Muscle of leg (tissue), 3 donors: ENCODE measurements at regions not wholly inside any gene's neighbourhood (a gene's known extent, or its start where the extent isn't known, plus 50 kb on each side); places are given as distances from the start of the nearest gene placed in this dataset.

Experiments used
- DNase-seq: peaks from one replicate; pipeline ENCODE4 v3.0.0; 2013
- H3K27ac ChIP-seq: one replicate; pipeline ENCODE4 v1.5.1; 2013; ENCODE audit warnings: mild to moderate bottlenecking, low read length, control low read depth
- H3K27me3 ChIP-seq: one replicate; pipeline ENCODE4 v1.6.1; 2013; ENCODE audit warnings: low read length; ENCODE audit not compliant: control insufficient read depth, insufficient read depth
- H3K36me3 ChIP-seq: one replicate; pipeline ENCODE4 v1.6.1; 2013; ENCODE audit warnings: low read length; ENCODE audit not compliant: control insufficient read depth, insufficient read depth
- H3K4me1 ChIP-seq: one replicate; pipeline ENCODE4 v1.6.1; 2013; ENCODE audit warnings: low read length; ENCODE audit not compliant: control insufficient read depth, insufficient read depth
- H3K4me3 ChIP-seq: one replicate; pipeline ENCODE4 v1.5.1; 2013; ENCODE audit warnings: low read length, control low read depth
- H3K9me3 ChIP-seq: replicated peaks from 2 replicates; pipeline ENCODE4 v1.6.1; 2013; ENCODE audit warnings: low read depth, low read length; ENCODE audit not compliant: control insufficient read depth
- WGBS: methylation state at CpG from one replicate; pipeline ENCODE4 v1.1.5; 2013; ENCODE audit warnings: missing lambda C conversion rate; ENCODE audit not compliant: insufficient coverage; 5-methylcytosine and 5-hydroxymethylcytosine counted together

DNA sequence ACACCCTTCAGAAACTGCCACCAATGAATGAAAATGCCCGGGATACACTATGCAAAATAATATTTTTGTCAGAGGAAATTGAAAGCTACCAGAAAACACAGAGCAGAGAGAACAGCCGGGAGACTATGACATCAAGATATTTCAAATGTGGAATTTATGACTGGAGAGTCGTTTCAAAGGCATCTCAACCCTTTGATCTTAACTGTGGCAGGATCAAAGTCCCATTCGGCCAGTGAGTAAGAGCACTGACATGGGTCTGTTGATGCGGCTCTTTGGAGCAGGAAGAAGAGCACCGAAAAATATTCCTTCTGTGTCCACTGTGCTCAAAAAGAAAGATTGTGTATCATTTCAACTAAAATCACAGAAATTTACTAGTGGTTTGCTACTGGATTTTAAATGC, 201.9 kb downstream of the RFC3 start:
- Histone ChIP-seq H3K4me1 (no peaks in the 10 kb centered on the region), H3K4me3 (no peak overlapping the region), H3K27ac (no peak overlapping the region), H3K9me3 (peaks cover 6% of the 10 kb centered on the region), H3K27me3 (no peaks in the 10 kb centered on the region), H3K36me3 (no peaks in the 10 kb centered on the region)
- 0% methylated on average over 1 of the region's 6 CpGs for WGBS
- no peak for DNase-seq

DNA sequence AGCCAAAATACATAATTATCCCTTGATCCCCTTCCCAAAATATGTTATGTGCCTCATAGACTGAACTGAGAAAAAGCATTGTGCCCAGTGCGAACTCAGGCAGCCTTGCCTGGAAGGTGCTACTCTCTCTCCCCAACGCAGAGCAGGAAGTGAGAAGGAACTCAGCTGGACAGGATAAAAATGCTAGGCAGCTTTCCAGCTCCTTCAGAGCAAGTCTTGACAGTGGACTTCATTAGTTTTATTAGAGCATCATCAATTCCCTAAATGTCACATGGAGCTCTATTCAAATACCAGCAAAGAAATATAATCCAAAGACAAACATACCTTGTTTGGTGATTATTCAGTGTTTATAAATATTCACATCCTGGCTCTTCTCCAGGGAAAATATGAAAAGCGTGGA, 202.4 kb downstream of the RFC3 start:
- Histone ChIP-seq H3K36me3 (no peaks in the 10 kb centered on the region), H3K4me3 (no peak overlapping the region), H3K27me3 (no peaks in the 10 kb centered on the region), H3K9me3 (peaks cover 6% of the 10 kb centered on the region), H3K27ac (no peak overlapping the region), H3K4me1 (no peaks in the 10 kb centered on the region)
- DNase-seq: no peak
- WGBS: no CpG with 5 or more reads among the region's 3 CpGs

DNA sequence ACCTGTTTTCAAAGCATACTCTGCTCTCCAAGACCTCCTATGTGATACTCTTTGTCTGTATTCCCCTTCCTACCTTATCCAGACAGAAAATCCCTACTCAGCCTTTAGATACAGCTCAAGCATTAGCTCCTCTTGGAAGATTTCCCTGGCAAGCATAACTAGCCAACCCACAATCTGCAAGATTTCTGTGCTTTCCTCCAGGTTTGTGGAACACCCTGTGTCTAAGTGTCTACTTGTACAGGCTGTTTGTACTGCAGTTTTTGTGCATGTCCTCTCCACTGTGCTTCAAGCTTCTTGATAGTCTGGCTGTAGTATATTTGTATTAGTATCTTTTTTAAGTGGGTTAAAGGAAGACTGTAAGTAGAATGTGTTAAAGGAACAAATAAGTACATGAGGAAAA, 203.7 kb downstream of the RFC3 start:
- no peaks in the 10 kb centered on the region for H3K4me1 ChIP-seq
- no peak overlapping the region for H3K4me3 ChIP-seq
- no peaks in the 10 kb centered on the region for H3K27me3 ChIP-seq
- H3K27ac ChIP-seq: no peak overlapping the region
- peaks cover 6% of the 10 kb centered on the region for H3K9me3 ChIP-seq
- no peak for DNase-seq
- H3K36me3 ChIP-seq: no peaks in the 10 kb centered on the region

- no peak for DNase-seq
- no peaks in the 10 kb centered on the region for H3K27me3 ChIP-seq
- H3K4me1 ChIP-seq: no peaks in the 10 kb centered on the region
- peaks cover 6% of the 10 kb centered on the region for H3K9me3 ChIP-seq
- H3K27ac ChIP-seq: no peak overlapping the region
- H3K36me3 ChIP-seq: no peaks in the 10 kb centered on the region
- no CpG with 5 or more reads among the region's 1 CpG for WGBS
- H3K4me3 ChIP-seq: no peak overlapping the region
Measured at GRCh38 chr13:34025746-34026145, 207.8 kb downstream of the RFC3 start.

DNA sequence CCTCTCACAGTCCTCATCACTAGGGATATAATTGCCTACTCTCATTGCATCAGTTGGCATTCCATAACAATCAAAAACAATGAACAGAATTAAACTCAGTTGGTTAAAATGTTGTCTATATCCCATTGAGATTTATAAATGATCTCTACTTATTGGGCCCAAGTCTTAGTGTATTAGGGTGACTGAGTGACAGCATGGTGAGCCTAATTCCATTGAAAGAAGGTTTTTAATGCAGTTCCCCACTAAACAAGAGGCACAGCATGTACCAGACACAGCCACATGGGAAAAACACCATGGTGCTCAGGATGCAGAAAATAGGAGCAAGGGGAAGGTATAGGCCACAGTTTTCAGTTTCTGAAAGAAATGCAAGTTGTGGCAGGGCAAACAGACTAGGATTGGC, 208.4 kb downstream of the RFC3 start:
- H3K27me3 ChIP-seq: no peaks in the 10 kb centered on the region
- DNase-seq: no peak
- no peak overlapping the region for H3K4me3 ChIP-seq
- H3K4me1 ChIP-seq: no peaks in the 10 kb centered on the region
- H3K36me3 ChIP-seq: no peaks in the 10 kb centered on the region
- H3K9me3 ChIP-seq: peaks cover 6% of the 10 kb centered on the region
- no peak overlapping the region for H3K27ac ChIP-seq

- Histone ChIP-seq H3K27ac (no peak overlapping the region), H3K4me3 (no peak overlapping the region), H3K27me3 (no peaks in the 10 kb centered on the region), H3K4me1 (no peaks in the 10 kb centered on the region), H3K36me3 (no peaks in the 10 kb centered on the region), H3K9me3 (no peaks in the 10 kb centered on the region)
- WGBS: 100% methylated on average over 1 of the region's 5 CpGs
- DNase-seq: no peak
Measured at GRCh38 chr13:34028496-34029442, 210.8 kb downstream of the RFC3 start.

DNA sequence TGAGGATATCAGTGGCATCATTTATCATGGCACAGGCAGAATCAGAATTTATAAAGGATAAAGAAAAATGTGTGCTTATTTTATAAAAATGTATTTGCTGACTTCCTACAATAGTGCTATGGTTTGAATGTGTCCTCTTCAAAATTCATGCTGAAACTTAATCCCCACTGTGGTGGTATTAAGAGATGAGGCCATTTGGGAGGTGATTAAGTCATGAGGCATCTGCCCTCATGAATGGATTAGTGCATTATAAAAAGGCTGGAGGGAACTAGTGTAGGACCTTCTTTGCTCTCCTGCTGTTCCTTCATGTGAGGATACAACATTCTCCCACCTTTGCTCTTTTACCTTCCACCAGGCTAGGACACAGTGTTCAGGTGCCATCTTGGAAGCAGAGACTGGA, 212.8 kb downstream of the RFC3 start:
- peaks cover 2% of the 10 kb centered on the region for H3K9me3 ChIP-seq
- no peak for DNase-seq
- H3K27me3 ChIP-seq: no peaks in the 10 kb centered on the region
- no peak overlapping the region for H3K4me3 ChIP-seq
- no peaks in the 10 kb centered on the region for H3K4me1 ChIP-seq
- no peaks in the 10 kb centered on the region for H3K36me3 ChIP-seq
- no peak overlapping the region for H3K27ac ChIP-seq

DNA sequence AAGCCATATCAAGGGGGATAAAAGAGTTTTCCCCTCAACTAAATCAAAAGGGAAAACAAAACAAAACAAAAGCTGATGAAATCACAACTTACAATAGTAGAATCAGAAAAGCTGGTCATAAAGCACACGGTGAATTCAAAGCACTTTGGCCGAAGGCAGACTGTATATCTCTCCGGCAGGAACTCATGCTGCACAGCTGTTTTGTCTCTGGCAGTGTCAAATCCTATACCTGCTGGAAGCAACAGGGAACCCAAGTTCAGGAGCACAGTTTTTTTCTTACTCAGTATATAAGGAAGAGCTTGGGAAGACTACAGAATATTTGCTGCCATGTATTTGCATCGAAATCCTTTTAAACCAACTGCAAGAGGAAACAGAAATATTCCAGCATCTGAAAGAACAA, 213.7 kb downstream of the RFC3 start:
- no peaks in the 10 kb centered on the region for H3K36me3 ChIP-seq
- DNase-seq: no peak
- peaks cover 2% of the 10 kb centered on the region for H3K9me3 ChIP-seq
- H3K4me3 ChIP-seq: no peak overlapping the region
- no peaks in the 10 kb centered on the region for H3K4me1 ChIP-seq
- 28% methylated on average over 3 of the region's 4 CpGs for WGBS
- H3K27ac ChIP-seq: no peak overlapping the region
- no peaks in the 10 kb centered on the region for H3K27me3 ChIP-seq

GRCh38 chr13:34034411-34034810, 216.5 kb downstream of the RFC3 start:
- Histone ChIP-seq H3K9me3 (peaks cover 2% of the 10 kb centered on the region), H3K4me3 (no peak overlapping the region)
- WGBS: 88% methylated on average over 2 of the region's 5 CpGs

DNA sequence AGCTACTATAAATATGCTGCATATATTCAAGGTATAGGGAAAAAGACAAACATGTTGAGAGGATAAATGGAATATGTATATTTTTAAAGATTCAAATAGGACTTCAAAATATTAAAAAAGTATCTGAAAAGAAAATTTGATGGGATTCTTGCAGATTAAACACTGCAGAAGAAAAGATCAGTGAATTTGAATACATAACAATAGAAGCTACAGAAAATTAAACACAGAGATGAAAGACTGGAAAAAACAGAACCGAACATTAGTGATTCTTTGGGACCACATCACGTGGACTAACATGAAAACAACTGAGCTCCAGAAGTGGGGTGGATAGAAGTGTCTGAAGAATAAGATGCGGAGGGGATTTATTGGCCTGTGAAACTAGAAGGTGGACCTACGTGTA, 217.2 kb downstream of the RFC3 start:
- Histone ChIP-seq H3K27ac (no peak overlapping the region), H3K27me3 (no peaks in the 10 kb centered on the region), H3K36me3 (no peaks in the 10 kb centered on the region), H3K4me3 (no peak overlapping the region), H3K9me3 (peaks cover 2% of the 10 kb centered on the region), H3K4me1 (no peaks in the 10 kb centered on the region)
- WGBS: 85% methylated on average over 2 of the region's 4 CpGs
- DNase-seq: no peak

More at GRCh38 chr13:34034411-34034810, 216.5 kb downstream of the RFC3 start:
- Histone ChIP-seq H3K27me3 (no peaks in the 10 kb centered on the region), H3K4me1 (no peaks in the 10 kb centered on the region), H3K27ac (no peak overlapping the region), H3K36me3 (no peaks in the 10 kb centered on the region)
- DNase-seq: no peak
